H1 (cell line): ENCODE measurements at regions not wholly inside any gene's neighbourhood (a gene's known extent, or its start where the extent isn't known, plus 50 kb on each side); places are given as distances from the start of the nearest gene placed in this dataset.

ENCODE experiments used
- CTCF ChIA-PET: fragments of 300-600 bp; sonication (Branson Sonifier 250); formaldehyde crosslinking; loops from one replicate; lab custom pipeline; 2021; ENCODE audit not compliant: partially characterized antibody; lab: Charles Lee
- POLR2A ChIA-PET: fragments of 300-600 bp; sonication (Branson Sonifier 250); formaldehyde crosslinking; loops from one replicate; lab custom pipeline; 2021; ENCODE audit warnings: inconsistent platforms; ENCODE audit not compliant: partially characterized antibody; lab: Charles Lee
- DNase-seq, 2 experiments: peaks; one replicate each; pipeline versions ENCODE4 v3.0.0 to v3.0.0-alpha.2; 2010 to 2022; ENCODE audit warnings: low spot score in 2 of 2, low read depth in 1 of 2, mixed read lengths in 1 of 2
- FAIRE-seq: peaks from 2 replicates; lab custom pipeline; 2011; peaks lifted over from hg19 to GRCh38; lab: Jason Lieb, UNC
- H2AFZ ChIP-seq: 2 replicates; pipeline ENCODE4 v1.8.1; 2012; ENCODE audit warnings: low read length, inconsistent platforms
- H2AK5ac ChIP-seq: 2 replicates; pipeline ENCODE4 v1.6.1; 2013; ENCODE audit warnings: low read depth, low read length
- H2BK120ac ChIP-seq: replicated peaks from 2 replicates; pipeline ENCODE3; 2013; ENCODE audit warnings: low read depth, low read length, inconsistent platforms
- H2BK12ac ChIP-seq: 2 replicates; pipeline ENCODE4 v1.6.1; 2013; ENCODE audit warnings: low read depth, low read length
- H2BK15ac ChIP-seq: 2 replicates; pipeline ENCODE4 v1.6.1; 2013; ENCODE audit warnings: low read length
- H2BK20ac ChIP-seq: 2 replicates; pipeline ENCODE4 v1.6.1; 2013; ENCODE audit warnings: low read length
- H2BK5ac ChIP-seq: 2 replicates; pipeline ENCODE4 v1.6.1; 2013; ENCODE audit warnings: low read depth, low read length
- H3K14ac ChIP-seq: 2 replicates; pipeline ENCODE4 v1.6.1; 2013; ENCODE audit warnings: inconsistent platforms; ENCODE audit not compliant: insufficient read length
- H3K18ac ChIP-seq: 2 replicates; pipeline ENCODE4 v1.6.1; 2013; ENCODE audit warnings: low read length; ENCODE audit errors: extremely low read depth
- H3K23ac ChIP-seq: 2 replicates; pipeline ENCODE4 v1.6.1; 2013; ENCODE audit warnings: inconsistent platforms; ENCODE audit not compliant: insufficient read length
- H3K23me2 ChIP-seq: 2 replicates; pipeline ENCODE4 v1.6.1; 2013; ENCODE audit warnings: low read depth, low read length
- H3K27ac ChIP-seq: 2 replicates; pipeline ENCODE4 v1.6.1; 2011; ENCODE audit warnings: low read depth, low read length, inconsistent platforms
- H3K27me3 ChIP-seq, 4 experiments: replicated peaks in 1 of 4; 1 replicate in 1 of 4; 2 replicates in 3 of 4; pipeline versions ENCODE4 v1.6.1 to v1.8.1; 2011 to 2013; ENCODE audit warnings: low read length in 3 of 4, mild to moderate bottlenecking in 3 of 4, inconsistent platforms in 2 of 4, mixed read lengths in 2 of 4, moderate library complexity in 1 of 4; ENCODE audit not compliant: control insufficient read depth in 3 of 4, insufficient read depth in 3 of 4; ENCODE audit errors: extremely low read depth in 1 of 4
- H3K36me3 ChIP-seq, 4 experiments: 2 replicates each; pipeline versions ENCODE4 v1.6.1 to v1.8.1; 2011 to 2013; ENCODE audit warnings: mild to moderate bottlenecking in 4 of 4, low read length in 3 of 4, moderate library complexity in 2 of 4, control low read depth in 1 of 4, inconsistent platforms in 1 of 4; ENCODE audit not compliant: insufficient read depth in 4 of 4, control insufficient read depth in 2 of 4
- H3K4ac ChIP-seq: replicated peaks from 2 replicates; pipeline ENCODE3; 2013; ENCODE audit warnings: low read length, low read depth, mixed read lengths, inconsistent platforms; ENCODE audit not compliant: insufficient read length
- H3K4me1 ChIP-seq, 4 experiments: replicated peaks in 1 of 4; 1 replicate in 1 of 4; 2 replicates in 3 of 4; pipeline versions ENCODE4 v1.6.1 to v1.8.1; 2011 to 2013; ENCODE audit warnings: low read length in 3 of 4, inconsistent platforms in 2 of 4, mixed read lengths in 1 of 4; ENCODE audit not compliant: insufficient read depth in 4 of 4, control insufficient read depth in 3 of 4
- H3K4me2 ChIP-seq, 2 experiments: 2 replicates each; pipeline versions ENCODE4 v1.6.1 to v1.8.1; 2011 to 2013; ENCODE audit warnings: low read depth in 2 of 2, low read length in 2 of 2, control low read depth in 1 of 2, inconsistent platforms in 1 of 2, mild to moderate bottlenecking in 1 of 2; ENCODE audit not compliant: insufficient read depth in 1 of 2
- H3K4me3 ChIP-seq, 4 experiments: fragments of 200-600, 300-600 bp in 1 of 4; sonication (generic), shearing (Covaris generic), sonication (Bioruptor Twin) in 1 of 4; 2 replicates each; pipeline versions ENCODE4 v1.5.1 to v1.8.1; 2011 to 2016; ENCODE audit warnings: low read length in 4 of 4, low read depth in 3 of 4, control low read depth in 2 of 4, inconsistent platforms in 2 of 4, mild to moderate bottlenecking in 2 of 4, mixed read lengths in 1 of 4, moderate library complexity in 1 of 4; ENCODE audit not compliant: insufficient read depth in 2 of 4; ENCODE audit errors: extremely low read depth in 1 of 4
- H3K56ac ChIP-seq: replicated peaks from 2 replicates; pipeline ENCODE3; 2013; ENCODE audit warnings: low read depth, mild to moderate bottlenecking, mixed read lengths, low read length, inconsistent platforms; ENCODE audit not compliant: insufficient read length
- H3K79me1 ChIP-seq: 2 replicates; pipeline ENCODE4 v1.6.1; 2013; ENCODE audit warnings: low read depth, low read length, control low read depth
- H3K79me2 ChIP-seq, 2 experiments: 2 replicates each; pipeline versions ENCODE4 v1.6.1 to v1.8.1; 2012 to 2013; ENCODE audit warnings: low read length in 2 of 2, mild to moderate bottlenecking in 2 of 2, inconsistent platforms in 1 of 2; ENCODE audit not compliant: insufficient read depth in 2 of 2, control insufficient read depth in 1 of 2
- H3K9ac ChIP-seq, 4 experiments: replicated peaks in 1 of 4; 1 replicate in 1 of 4; 2 replicates in 3 of 4; pipeline versions ENCODE4 v1.6.1 to v1.8.1; 2011 to 2013; ENCODE audit warnings: low read depth in 3 of 4, low read length in 3 of 4, control low read depth in 2 of 4, mild to moderate bottlenecking in 2 of 4, moderate library complexity in 2 of 4, inconsistent platforms in 1 of 4; ENCODE audit errors: extremely low read depth in 1 of 4
- H3K9me3 ChIP-seq, 2 experiments: 2 replicates each; pipeline versions ENCODE4 v1.6.1 to v1.8.1; 2012 to 2013; ENCODE audit warnings: mild to moderate bottlenecking in 2 of 2, moderate library complexity in 2 of 2, control low read depth in 1 of 2, inconsistent platforms in 1 of 2, low read depth in 1 of 2, low read length in 1 of 2, mixed read lengths in 1 of 2; ENCODE audit not compliant: insufficient read depth in 2 of 2
- H4K20me1 ChIP-seq, 2 experiments: replicated peaks in 1 of 2; 2 replicates each; pipeline versions ENCODE3 to v1.8.1; 2011 to 2013; ENCODE audit warnings: inconsistent platforms in 2 of 2, low read length in 2 of 2, mild to moderate bottlenecking in 1 of 2; ENCODE audit not compliant: insufficient read depth in 2 of 2, control insufficient read depth in 1 of 2
- H4K5ac ChIP-seq: 2 replicates; pipeline ENCODE4 v1.6.1; 2013; ENCODE audit warnings: low read length, low read depth, mixed read lengths, inconsistent platforms; ENCODE audit not compliant: insufficient read length
- H4K8ac ChIP-seq: 2 replicates; pipeline ENCODE4 v1.8.0; 2013; ENCODE audit warnings: mild to moderate bottlenecking, moderate library complexity, low read length, inconsistent platforms; ENCODE audit not compliant: insufficient read depth; ENCODE audit errors: extremely low read depth
- H4K91ac ChIP-seq: replicated peaks from 2 replicates; pipeline ENCODE3; 2013; ENCODE audit warnings: low read length, mixed read lengths, inconsistent platforms; ENCODE audit not compliant: insufficient read length
- CHD1 ChIP-seq: IDR thresholded peaks from 2 replicates; pipeline ENCODE4 v1.6.1; 2012; ENCODE audit warnings: low read depth, low read length, improper control_type of control experiment
- CREB1 ChIP-seq: IDR thresholded peaks from 2 replicates; pipeline ENCODE4 v1.6.1; 2012; ENCODE audit warnings: inconsistent platforms
- EZH2 ChIP-seq: fragments of 200-600 bp; sonication (generic); IDR thresholded peaks from 2 replicates; pipeline ENCODE4 v1.7.1; 2012; ENCODE audit warnings: low read depth, mild to moderate bottlenecking, moderate library complexity, low read length, inconsistent platforms; ENCODE audit not compliant: severe bottlenecking
- SIN3A ChIP-seq, 2 experiments: IDR thresholded peaks in 1 of 2; conservative IDR thresholded peaks in 1 of 2; 2 replicates each; pipeline ENCODE4 v1.6.1; 2011 to 2012; ENCODE audit warnings: low read length in 2 of 2, improper control_type of control experiment in 1 of 2, low read depth in 1 of 2, mild to moderate bottlenecking in 1 of 2
- SIX5 ChIP-seq: IDR thresholded peaks from 2 replicates; pipeline ENCODE4 v1.6.1; 2011; ENCODE audit warnings: mild to moderate bottlenecking, low read depth, low read length
- WGBS, 2 experiments: shearing (Covaris generic) in 1 of 2; methylation state at CpG; one replicate each; pipeline versions ENCODE4 v1.1.6 to v1.1.7; 2013 to 2015; ENCODE audit warnings: low lambda C conversion rate in 2 of 2, mixed read lengths in 2 of 2, inconsistent platforms in 1 of 2, low coverage in 1 of 2, missing lambda C conversion rate in 1 of 2; ENCODE audit not compliant: insufficient replicate concordance in 2 of 2, insufficient coverage in 1 of 2, insufficient read length in 1 of 2; ENCODE audit errors: extremely low coverage in 1 of 2, missing lambda C conversion rate in 1 of 2; 5-methylcytosine and 5-hydroxymethylcytosine counted together

DNA sequence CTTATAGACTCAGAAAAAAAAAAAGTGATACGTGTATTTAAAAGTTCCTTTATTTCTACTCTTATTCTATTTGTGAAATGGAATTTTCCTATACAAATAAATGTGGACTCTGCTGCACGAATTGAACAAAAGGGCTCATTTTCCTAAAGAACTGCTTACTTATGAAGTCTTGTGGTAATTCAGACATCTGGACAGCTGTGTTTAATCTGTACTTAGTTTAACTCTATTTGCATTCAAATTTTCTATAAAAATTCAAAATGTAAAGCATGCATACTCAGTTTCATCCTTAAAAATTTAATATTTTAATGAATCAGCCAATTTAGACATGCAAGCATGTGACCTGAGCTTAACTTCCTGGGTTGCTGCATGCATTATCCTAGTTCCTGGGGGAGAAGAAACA, 118.0 kb upstream of the PCLO start:
- no peak overlapping the region for H3K27ac ChIP-seq
- no peak overlapping the region for H3K4ac ChIP-seq
- ChIA-PET POLR2A (no interaction called here), CTCF (interaction anchor here (0.9 kb wide), 1 partner anchor 279 kb away, joined by 3 read pairs; no protein-coding TSS in a partner anchor)
- no peaks in the 10 kb centered on the region for H3K36me3 ChIP-seq
- no peak overlapping the region for H3K9ac ChIP-seq
- H2BK20ac ChIP-seq = no peak overlapping the region
- no peaks in the 10 kb centered on the region for H3K79me2 ChIP-seq
- no peak overlapping the region for H3K4me2 ChIP-seq
- H2BK120ac ChIP-seq = no peak overlapping the region
- no peaks in the 10 kb centered on the region for H3K79me1 ChIP-seq
- WGBS, 2 experiments = 85% methylated on average over 2 of the region's 2 CpGs; no CpG with 5 or more reads in 1 of the 2 experiments
- H2AK5ac ChIP-seq = no peak overlapping the region
- TF ChIP-seq CHD1 = no peak
- no peak for TF ChIP-seq SIX5
- no peak for TF ChIP-seq CREB1
- TF ChIP-seq EZH2 = no peak
- TF ChIP-seq SIN3A (conservative IDR thresholded peaks at IDR 0.05 in 1 of 2, IDR thresholded peaks at IDR 0.05 in 1 of 2; ENCODE audit: low read depth in 1 of 2, low read length in 2 of 2) = no peak
- no peak overlapping the region for H4K8ac ChIP-seq
- H4K91ac ChIP-seq = no peak overlapping the region
- no peaks in the 10 kb centered on the region for H3K9me3 ChIP-seq
- H4K20me1 ChIP-seq = no peaks in the 10 kb centered on the region
- no peak overlapping the region for H3K4me3 ChIP-seq
- no peak for FAIRE-seq
- no peak overlapping the region for H3K18ac ChIP-seq
- no peak overlapping the region for H2BK12ac ChIP-seq
- no peak overlapping the region for H3K56ac ChIP-seq
- no peak overlapping the region for H4K5ac ChIP-seq
- H3K27me3 ChIP-seq = no peaks in the 10 kb centered on the region
- H2AFZ ChIP-seq = no peak overlapping the region
- DNase-seq = no peak
- no peaks in the 10 kb centered on the region for H3K23me2 ChIP-seq
- H3K23ac ChIP-seq = no peak overlapping the region
- no peak overlapping the region for H2BK15ac ChIP-seq
- H2BK5ac ChIP-seq = no peak overlapping the region
- H3K14ac ChIP-seq = no peak overlapping the region
- H3K4me1 ChIP-seq = no peaks in the 10 kb centered on the region
